ENCODE measurements at regions not wholly inside any gene's neighbourhood (a gene's known extent, or its start where the extent isn't known, plus 50 kb on each side); places are given as distances from the start of the nearest gene placed in this dataset.
A peak's percentile ranks its signal among the peaks of the same experiment; 100 is the strongest.
"Not testable (repeated sequence)": the region's sequence is repeated elsewhere in the genome, so short reads cannot be mapped to it uniquely, and the experiment has no call there.

DNA sequence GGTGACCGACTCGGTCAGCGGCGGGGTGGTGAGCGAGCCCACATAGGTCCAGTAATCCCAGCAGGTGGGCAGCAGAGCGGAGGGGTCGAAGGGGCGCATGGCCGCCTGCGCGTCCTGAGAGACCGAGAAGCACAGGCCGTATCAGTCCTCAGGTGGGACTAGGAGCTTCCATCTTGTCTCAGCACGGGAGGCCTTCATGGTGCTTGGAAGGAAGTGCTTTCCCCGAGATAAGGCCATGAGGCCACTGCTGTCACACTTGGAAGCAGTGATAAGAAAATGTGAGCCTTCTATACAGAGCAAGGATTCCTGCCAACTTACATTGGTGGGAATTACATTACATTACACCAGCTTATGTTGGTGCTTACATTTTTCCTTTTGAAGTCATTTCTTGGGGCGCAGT, 62.6 kb upstream of the METTL9 start:
- H3K36me3 ChIP-seq (ENCODE audit: control insufficient read depth in 3 of 3, insufficient read depth in 3 of 3, low read length in 3 of 3); H3K9me3 ChIP-seq (ENCODE audit: control insufficient read depth in 3 of 3, low read length in 3 of 3); H3K4me3 ChIP-seq (ENCODE audit: low read length in 3 of 3); H3K27ac ChIP-seq (ENCODE audit: low read depth, low read length); H3K27me3 ChIP-seq (ENCODE audit: control insufficient read depth in 3 of 3, insufficient read depth in 3 of 3, low read length in 3 of 3); H3K9ac ChIP-seq (ENCODE audit: low read depth in 1 of 3, low read length in 3 of 3): not testable (repeated sequence)
- peaks cover 0 to 19% (median 5%) of the 10 kb centered on the region in 3 donors for H3K4me1 ChIP-seq (ENCODE audit: control insufficient read depth in 3 of 3, insufficient read depth in 3 of 3, low read length in 3 of 3)

GRCh38 chr16:21537598-21537997, 61.8 kb upstream of the METTL9 start:
- H3K27ac ChIP-seq (ENCODE audit: low read depth, low read length); H3K36me3 ChIP-seq (ENCODE audit: control insufficient read depth in 3 of 3, insufficient read depth in 3 of 3, low read length in 3 of 3); H3K9ac ChIP-seq (ENCODE audit: low read depth in 1 of 3, low read length in 3 of 3); H3K9me3 ChIP-seq (ENCODE audit: control insufficient read depth in 3 of 3, low read length in 3 of 3); H3K27me3 ChIP-seq (ENCODE audit: control insufficient read depth in 3 of 3, insufficient read depth in 3 of 3, low read length in 3 of 3); H3K4me3 ChIP-seq (ENCODE audit: low read length in 3 of 3): not testable (repeated sequence)
- peaks cover 0 to 19% (median 5%) of the 10 kb centered on the region in 3 donors for H3K4me1 ChIP-seq (ENCODE audit: control insufficient read depth in 3 of 3, insufficient read depth in 3 of 3, low read length in 3 of 3)

DNA sequence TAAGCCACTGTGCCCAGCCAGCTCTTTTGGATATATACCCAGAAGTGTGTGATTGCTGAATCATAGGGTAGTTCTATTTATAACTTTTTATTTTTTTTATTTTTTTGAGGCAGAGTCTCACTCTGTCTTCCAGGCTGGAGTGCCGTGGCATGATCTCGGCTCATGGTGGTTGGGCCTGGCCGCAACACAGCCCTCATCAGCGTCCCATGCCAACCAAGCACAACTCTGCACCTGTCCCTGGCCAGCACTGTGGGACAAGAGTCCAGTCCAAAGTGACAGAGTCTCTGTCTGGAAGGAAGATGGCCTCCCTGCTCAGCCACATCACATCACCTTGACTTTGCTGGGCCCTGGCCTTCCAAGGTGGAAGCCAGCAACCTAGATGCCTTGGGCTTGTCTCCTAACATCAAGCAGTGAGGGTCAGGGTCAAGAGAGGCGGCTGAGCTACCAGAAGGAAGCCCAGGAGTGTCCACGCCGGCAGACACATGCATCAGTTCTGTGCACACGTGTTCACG, 60.2 kb upstream of the METTL9 start:
- Histone ChIP-seq H3K27ac (ENCODE audit: low read depth, low read length) (peak overlapping the region; percentile 21), H3K4me1 (ENCODE audit: control insufficient read depth in 3 of 3, insufficient read depth in 3 of 3, low read length in 3 of 3) (peaks cover 0 to 19% (median 5%) of the 10 kb centered on the region in 3 donors), H3K9ac (ENCODE audit: low read depth in 1 of 3, low read length in 3 of 3) (peak overlapping the region in 1 of 3 donors; percentile 57)
- not testable (repeated sequence) for H3K36me3 ChIP-seq (ENCODE audit: control insufficient read depth in 3 of 3, insufficient read depth in 3 of 3, low read length in 3 of 3); H3K9me3 ChIP-seq (ENCODE audit: control insufficient read depth in 3 of 3, low read length in 3 of 3); H3K4me3 ChIP-seq (ENCODE audit: low read length in 3 of 3); H3K27me3 ChIP-seq (ENCODE audit: control insufficient read depth in 3 of 3, insufficient read depth in 3 of 3, low read length in 3 of 3)

DNA sequence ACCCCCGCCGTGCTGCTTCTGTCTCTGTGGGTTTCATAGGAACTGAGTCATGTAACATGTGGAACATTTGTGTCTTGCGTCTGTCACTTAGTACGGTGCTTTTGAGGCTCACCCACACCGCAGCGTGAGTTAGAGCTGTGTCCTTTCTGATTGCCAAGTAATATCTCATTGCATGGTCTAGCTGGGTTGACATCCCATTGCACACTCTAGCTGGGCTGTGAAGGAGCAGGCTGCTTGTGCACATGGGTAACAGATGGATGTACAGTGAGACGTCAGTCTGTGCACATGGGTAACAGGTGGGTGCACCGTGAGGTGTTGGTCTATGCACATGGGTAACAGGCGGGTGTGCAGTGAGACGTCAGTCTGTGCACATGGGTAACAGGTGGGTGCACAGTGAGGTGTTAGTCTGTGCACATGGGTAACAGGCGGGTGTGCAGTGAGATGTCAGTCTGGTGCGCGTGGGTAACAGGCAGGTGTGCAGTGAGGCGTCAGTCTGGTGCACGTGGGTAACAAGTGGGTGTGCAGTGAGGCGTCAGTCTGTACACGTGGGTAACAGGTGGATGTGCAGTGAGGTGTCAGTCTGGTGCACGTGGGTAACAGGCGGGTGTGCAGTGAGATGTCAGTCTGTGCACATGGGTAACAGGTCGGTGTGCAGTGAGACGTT, 58.5 kb upstream of the METTL9 start:
- H3K4me3 ChIP-seq (ENCODE audit: low read length in 3 of 3); H3K27ac ChIP-seq (ENCODE audit: low read depth, low read length); H3K9ac ChIP-seq (ENCODE audit: low read depth in 1 of 3, low read length in 3 of 3); H3K27me3 ChIP-seq (ENCODE audit: control insufficient read depth in 3 of 3, insufficient read depth in 3 of 3, low read length in 3 of 3); H3K36me3 ChIP-seq (ENCODE audit: control insufficient read depth in 3 of 3, insufficient read depth in 3 of 3, low read length in 3 of 3); H3K9me3 ChIP-seq (ENCODE audit: control insufficient read depth in 3 of 3, low read length in 3 of 3): not testable (repeated sequence)
- peaks cover 0 to 19% (median 5%) of the 10 kb centered on the region in 3 donors for H3K4me1 ChIP-seq (ENCODE audit: control insufficient read depth in 3 of 3, insufficient read depth in 3 of 3, low read length in 3 of 3)

GRCh38 chr16:21541611-21542051, 57.7 kb upstream of the METTL9 start:
- H3K9me3 ChIP-seq (ENCODE audit: control insufficient read depth in 3 of 3, low read length in 3 of 3); H3K4me3 ChIP-seq (ENCODE audit: low read length in 3 of 3); H3K9ac ChIP-seq (ENCODE audit: low read depth in 1 of 3, low read length in 3 of 3); H3K27me3 ChIP-seq (ENCODE audit: control insufficient read depth in 3 of 3, insufficient read depth in 3 of 3, low read length in 3 of 3); H3K27ac ChIP-seq (ENCODE audit: low read depth, low read length); H3K36me3 ChIP-seq (ENCODE audit: control insufficient read depth in 3 of 3, insufficient read depth in 3 of 3, low read length in 3 of 3): not testable (repeated sequence)
- peaks cover 0 to 19% (median 5%) of the 10 kb centered on the region in 3 donors for H3K4me1 ChIP-seq (ENCODE audit: control insufficient read depth in 3 of 3, insufficient read depth in 3 of 3, low read length in 3 of 3)

- H3K9ac ChIP-seq (ENCODE audit: low read depth in 1 of 3, low read length in 3 of 3); H3K27me3 ChIP-seq (ENCODE audit: control insufficient read depth in 3 of 3, insufficient read depth in 3 of 3, low read length in 3 of 3): not testable (repeated sequence)
Observed at GRCh38 chr16:21542075-21542474, 57.3 kb upstream of the METTL9 start.

GRCh38 chr16:21542491-21543124, 56.8 kb upstream of the METTL9 start:
- H3K27ac ChIP-seq (ENCODE audit: low read depth, low read length); H3K27me3 ChIP-seq (ENCODE audit: control insufficient read depth in 3 of 3, insufficient read depth in 3 of 3, low read length in 3 of 3); H3K36me3 ChIP-seq (ENCODE audit: control insufficient read depth in 3 of 3, insufficient read depth in 3 of 3, low read length in 3 of 3); H3K9ac ChIP-seq (ENCODE audit: low read depth in 1 of 3, low read length in 3 of 3); H3K4me3 ChIP-seq (ENCODE audit: low read length in 3 of 3); H3K9me3 ChIP-seq (ENCODE audit: control insufficient read depth in 3 of 3, low read length in 3 of 3): not testable (repeated sequence)
- peaks cover 0 to 19% (median 5%) of the 10 kb centered on the region in 3 donors for H3K4me1 ChIP-seq (ENCODE audit: control insufficient read depth in 3 of 3, insufficient read depth in 3 of 3, low read length in 3 of 3)

More at GRCh38 chr16:21542075-21542474, 57.3 kb upstream of the METTL9 start:
- H3K4me3 ChIP-seq (ENCODE audit: low read length in 3 of 3); H3K36me3 ChIP-seq (ENCODE audit: control insufficient read depth in 3 of 3, insufficient read depth in 3 of 3, low read length in 3 of 3); H3K27ac ChIP-seq (ENCODE audit: low read depth, low read length); H3K9me3 ChIP-seq (ENCODE audit: control insufficient read depth in 3 of 3, low read length in 3 of 3): not testable (repeated sequence)
- H3K4me1 ChIP-seq (ENCODE audit: control insufficient read depth in 3 of 3, insufficient read depth in 3 of 3, low read length in 3 of 3): peaks cover 0 to 19% (median 5%) of the 10 kb centered on the region in 3 donors

GRCh38 chr16:21543151-21543836, 56.1 kb upstream of the METTL9 start:
- H3K36me3 ChIP-seq (ENCODE audit: control insufficient read depth in 3 of 3, insufficient read depth in 3 of 3, low read length in 3 of 3); H3K4me3 ChIP-seq (ENCODE audit: low read length in 3 of 3); H3K27ac ChIP-seq (ENCODE audit: low read depth, low read length); H3K27me3 ChIP-seq (ENCODE audit: control insufficient read depth in 3 of 3, insufficient read depth in 3 of 3, low read length in 3 of 3); H3K9ac ChIP-seq (ENCODE audit: low read depth in 1 of 3, low read length in 3 of 3); H3K9me3 ChIP-seq (ENCODE audit: control insufficient read depth in 3 of 3, low read length in 3 of 3): not testable (repeated sequence)
- H3K4me1 ChIP-seq (ENCODE audit: control insufficient read depth in 3 of 3, insufficient read depth in 3 of 3, low read length in 3 of 3): peaks cover 0 to 19% (median 5%) of the 10 kb centered on the region in 3 donors

DNA sequence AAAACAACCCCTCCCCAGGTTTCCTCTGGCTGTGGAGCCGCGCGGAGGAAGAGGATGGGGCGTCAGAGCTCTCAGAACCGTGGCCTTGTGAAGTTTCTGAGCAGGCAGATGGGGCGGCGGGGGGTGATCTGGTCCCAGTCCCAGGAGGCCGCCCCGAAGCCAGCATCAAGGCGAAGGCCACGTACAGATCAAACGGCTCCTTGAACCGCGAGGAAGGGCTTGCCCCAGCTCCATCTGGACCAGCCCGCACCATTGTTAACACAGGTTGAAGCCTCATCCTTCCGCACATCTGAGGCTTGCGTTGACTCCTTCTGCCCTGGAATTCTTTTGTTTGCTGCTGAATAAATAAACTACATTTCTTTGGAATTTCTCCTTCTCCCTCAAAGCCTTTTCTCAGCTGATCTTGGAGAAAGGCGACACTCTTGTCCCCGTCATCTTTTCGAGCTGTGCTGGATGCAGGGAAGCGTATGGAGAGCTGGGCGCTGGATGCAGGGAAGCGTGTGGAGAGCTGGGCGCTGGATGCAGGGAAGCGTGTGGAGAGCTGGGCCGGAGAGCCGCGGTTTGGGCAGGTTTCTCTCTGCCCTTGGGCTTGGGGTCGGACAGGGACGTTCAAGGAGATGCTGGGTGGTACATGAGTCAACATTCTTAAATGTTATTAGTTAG, 53.6 kb upstream of the METTL9 start:
- H3K36me3 ChIP-seq (ENCODE audit: control insufficient read depth in 3 of 3, insufficient read depth in 3 of 3, low read length in 3 of 3); H3K4me1 ChIP-seq (ENCODE audit: control insufficient read depth in 3 of 3, insufficient read depth in 3 of 3, low read length in 3 of 3): not testable (repeated sequence)

DNA sequence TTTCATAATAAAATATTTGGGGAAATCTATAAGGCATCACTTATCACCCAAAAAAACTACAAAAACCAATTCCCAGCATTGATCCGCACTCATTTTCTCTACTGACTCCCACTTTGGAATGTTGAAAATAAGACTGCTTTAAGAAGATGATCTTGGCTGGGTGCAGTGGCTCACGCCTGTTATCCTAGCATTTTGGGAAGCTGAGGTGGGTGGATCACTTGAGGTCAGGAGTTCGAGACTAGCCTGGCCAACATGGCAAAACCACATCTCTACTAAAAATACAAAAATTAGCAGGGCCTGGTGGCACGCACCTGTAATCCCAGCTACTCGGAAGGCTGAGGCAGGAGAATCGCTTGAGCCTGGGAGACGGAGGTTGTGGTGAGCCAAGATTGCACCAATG, 50.0 kb upstream of the METTL9 start:
- H3K27me3 ChIP-seq (ENCODE audit: control insufficient read depth in 3 of 3, insufficient read depth in 3 of 3, low read length in 3 of 3); H3K27ac ChIP-seq (ENCODE audit: low read depth, low read length); H3K9me3 ChIP-seq (ENCODE audit: control insufficient read depth in 3 of 3, low read length in 3 of 3); H3K36me3 ChIP-seq (ENCODE audit: control insufficient read depth in 3 of 3, insufficient read depth in 3 of 3, low read length in 3 of 3); H3K4me1 ChIP-seq (ENCODE audit: control insufficient read depth in 3 of 3, insufficient read depth in 3 of 3, low read length in 3 of 3); H3K9ac ChIP-seq (ENCODE audit: low read depth in 1 of 3, low read length in 3 of 3); H3K4me3 ChIP-seq (ENCODE audit: low read length in 3 of 3): not testable (repeated sequence)

More for the DNA sequence above, 53.6 kb upstream of the METTL9 start:
- H3K4me3 ChIP-seq (ENCODE audit: low read length in 3 of 3); H3K27ac ChIP-seq (ENCODE audit: low read depth, low read length); H3K9me3 ChIP-seq (ENCODE audit: control insufficient read depth in 3 of 3, low read length in 3 of 3); H3K27me3 ChIP-seq (ENCODE audit: control insufficient read depth in 3 of 3, insufficient read depth in 3 of 3, low read length in 3 of 3); H3K9ac ChIP-seq (ENCODE audit: low read depth in 1 of 3, low read length in 3 of 3): not testable (repeated sequence)

Data from skeletal muscle tissue (tissue), 3 donors.